H1 (cell line): ENCODE measurements at regions not wholly inside any gene's neighbourhood (a gene's known extent, or its start where the extent isn't known, plus 50 kb on each side); places are given as distances from the start of the nearest gene placed in this dataset.
"Not testable (repeated sequence)": the region's sequence is repeated elsewhere in the genome, so short reads cannot be mapped to it uniquely, and the experiment has no call there.

Experiments
- CTCF ChIA-PET: fragments of 300-600 bp; sonication (Branson Sonifier 250); formaldehyde crosslinking; loops from one replicate; lab custom pipeline; 2021; ENCODE audit not compliant: partially characterized antibody; lab: Charles Lee
- POLR2A ChIA-PET: fragments of 300-600 bp; sonication (Branson Sonifier 250); formaldehyde crosslinking; loops from one replicate; lab custom pipeline; 2021; ENCODE audit warnings: inconsistent platforms; ENCODE audit not compliant: partially characterized antibody; lab: Charles Lee
- DNase-seq, 2 experiments: peaks; one replicate each; pipeline versions ENCODE4 v3.0.0 to v3.0.0-alpha.2; 2010 to 2022; ENCODE audit warnings: low spot score in 2 of 2, low read depth in 1 of 2, mixed read lengths in 1 of 2
- FAIRE-seq: peaks from 2 replicates; lab custom pipeline; 2011; peaks lifted over from hg19 to GRCh38; lab: Jason Lieb, UNC
- H2AFZ ChIP-seq: 2 replicates; pipeline ENCODE4 v1.8.1; 2012; ENCODE audit warnings: low read length, inconsistent platforms
- H2AK5ac ChIP-seq: 2 replicates; pipeline ENCODE4 v1.6.1; 2013; ENCODE audit warnings: low read depth, low read length
- H2BK120ac ChIP-seq: replicated peaks from 2 replicates; pipeline ENCODE3; 2013; ENCODE audit warnings: low read depth, low read length, inconsistent platforms
- H2BK12ac ChIP-seq: 2 replicates; pipeline ENCODE4 v1.6.1; 2013; ENCODE audit warnings: low read depth, low read length
- H2BK15ac ChIP-seq: 2 replicates; pipeline ENCODE4 v1.6.1; 2013; ENCODE audit warnings: low read length
- H2BK20ac ChIP-seq: 2 replicates; pipeline ENCODE4 v1.6.1; 2013; ENCODE audit warnings: low read length
- H2BK5ac ChIP-seq: 2 replicates; pipeline ENCODE4 v1.6.1; 2013; ENCODE audit warnings: low read depth, low read length
- H3K14ac ChIP-seq: 2 replicates; pipeline ENCODE4 v1.6.1; 2013; ENCODE audit warnings: inconsistent platforms; ENCODE audit not compliant: insufficient read length
- H3K18ac ChIP-seq: 2 replicates; pipeline ENCODE4 v1.6.1; 2013; ENCODE audit warnings: low read length; ENCODE audit errors: extremely low read depth
- H3K23ac ChIP-seq: 2 replicates; pipeline ENCODE4 v1.6.1; 2013; ENCODE audit warnings: inconsistent platforms; ENCODE audit not compliant: insufficient read length
- H3K23me2 ChIP-seq: 2 replicates; pipeline ENCODE4 v1.6.1; 2013; ENCODE audit warnings: low read depth, low read length
- H3K27ac ChIP-seq: 2 replicates; pipeline ENCODE4 v1.6.1; 2011; ENCODE audit warnings: low read depth, low read length, inconsistent platforms
- H3K27me3 ChIP-seq, 4 experiments: replicated peaks in 1 of 4; 1 replicate in 1 of 4; 2 replicates in 3 of 4; pipeline versions ENCODE4 v1.6.1 to v1.8.1; 2011 to 2013; ENCODE audit warnings: low read length in 3 of 4, mild to moderate bottlenecking in 3 of 4, inconsistent platforms in 2 of 4, mixed read lengths in 2 of 4, moderate library complexity in 1 of 4; ENCODE audit not compliant: control insufficient read depth in 3 of 4, insufficient read depth in 3 of 4; ENCODE audit errors: extremely low read depth in 1 of 4
- H3K36me3 ChIP-seq, 4 experiments: 2 replicates each; pipeline versions ENCODE4 v1.6.1 to v1.8.1; 2011 to 2013; ENCODE audit warnings: mild to moderate bottlenecking in 4 of 4, low read length in 3 of 4, moderate library complexity in 2 of 4, control low read depth in 1 of 4, inconsistent platforms in 1 of 4; ENCODE audit not compliant: insufficient read depth in 4 of 4, control insufficient read depth in 2 of 4
- H3K4ac ChIP-seq: replicated peaks from 2 replicates; pipeline ENCODE3; 2013; ENCODE audit warnings: low read length, low read depth, mixed read lengths, inconsistent platforms; ENCODE audit not compliant: insufficient read length
- H3K4me1 ChIP-seq, 4 experiments: replicated peaks in 1 of 4; 1 replicate in 1 of 4; 2 replicates in 3 of 4; pipeline versions ENCODE4 v1.6.1 to v1.8.1; 2011 to 2013; ENCODE audit warnings: low read length in 3 of 4, inconsistent platforms in 2 of 4, mixed read lengths in 1 of 4; ENCODE audit not compliant: insufficient read depth in 4 of 4, control insufficient read depth in 3 of 4
- H3K4me2 ChIP-seq, 2 experiments: 2 replicates each; pipeline versions ENCODE4 v1.6.1 to v1.8.1; 2011 to 2013; ENCODE audit warnings: low read depth in 2 of 2, low read length in 2 of 2, control low read depth in 1 of 2, inconsistent platforms in 1 of 2, mild to moderate bottlenecking in 1 of 2; ENCODE audit not compliant: insufficient read depth in 1 of 2
- H3K4me3 ChIP-seq, 4 experiments: fragments of 200-600, 300-600 bp in 1 of 4; sonication (generic), shearing (Covaris generic), sonication (Bioruptor Twin) in 1 of 4; 2 replicates each; pipeline versions ENCODE4 v1.5.1 to v1.8.1; 2011 to 2016; ENCODE audit warnings: low read length in 4 of 4, low read depth in 3 of 4, control low read depth in 2 of 4, inconsistent platforms in 2 of 4, mild to moderate bottlenecking in 2 of 4, mixed read lengths in 1 of 4, moderate library complexity in 1 of 4; ENCODE audit not compliant: insufficient read depth in 2 of 4; ENCODE audit errors: extremely low read depth in 1 of 4
- H3K56ac ChIP-seq: replicated peaks from 2 replicates; pipeline ENCODE3; 2013; ENCODE audit warnings: low read depth, mild to moderate bottlenecking, mixed read lengths, low read length, inconsistent platforms; ENCODE audit not compliant: insufficient read length
- H3K79me1 ChIP-seq: 2 replicates; pipeline ENCODE4 v1.6.1; 2013; ENCODE audit warnings: low read depth, low read length, control low read depth
- H3K79me2 ChIP-seq, 2 experiments: 2 replicates each; pipeline versions ENCODE4 v1.6.1 to v1.8.1; 2012 to 2013; ENCODE audit warnings: low read length in 2 of 2, mild to moderate bottlenecking in 2 of 2, inconsistent platforms in 1 of 2; ENCODE audit not compliant: insufficient read depth in 2 of 2, control insufficient read depth in 1 of 2
- H3K9ac ChIP-seq, 4 experiments: replicated peaks in 1 of 4; 1 replicate in 1 of 4; 2 replicates in 3 of 4; pipeline versions ENCODE4 v1.6.1 to v1.8.1; 2011 to 2013; ENCODE audit warnings: low read depth in 3 of 4, low read length in 3 of 4, control low read depth in 2 of 4, mild to moderate bottlenecking in 2 of 4, moderate library complexity in 2 of 4, inconsistent platforms in 1 of 4; ENCODE audit errors: extremely low read depth in 1 of 4
- H3K9me3 ChIP-seq, 2 experiments: 2 replicates each; pipeline versions ENCODE4 v1.6.1 to v1.8.1; 2012 to 2013; ENCODE audit warnings: mild to moderate bottlenecking in 2 of 2, moderate library complexity in 2 of 2, control low read depth in 1 of 2, inconsistent platforms in 1 of 2, low read depth in 1 of 2, low read length in 1 of 2, mixed read lengths in 1 of 2; ENCODE audit not compliant: insufficient read depth in 2 of 2
- H4K20me1 ChIP-seq, 2 experiments: replicated peaks in 1 of 2; 2 replicates each; pipeline versions ENCODE3 to v1.8.1; 2011 to 2013; ENCODE audit warnings: inconsistent platforms in 2 of 2, low read length in 2 of 2, mild to moderate bottlenecking in 1 of 2; ENCODE audit not compliant: insufficient read depth in 2 of 2, control insufficient read depth in 1 of 2
- H4K5ac ChIP-seq: 2 replicates; pipeline ENCODE4 v1.6.1; 2013; ENCODE audit warnings: low read length, low read depth, mixed read lengths, inconsistent platforms; ENCODE audit not compliant: insufficient read length
- H4K8ac ChIP-seq: 2 replicates; pipeline ENCODE4 v1.8.0; 2013; ENCODE audit warnings: mild to moderate bottlenecking, moderate library complexity, low read length, inconsistent platforms; ENCODE audit not compliant: insufficient read depth; ENCODE audit errors: extremely low read depth
- H4K91ac ChIP-seq: replicated peaks from 2 replicates; pipeline ENCODE3; 2013; ENCODE audit warnings: low read length, mixed read lengths, inconsistent platforms; ENCODE audit not compliant: insufficient read length

DNA sequence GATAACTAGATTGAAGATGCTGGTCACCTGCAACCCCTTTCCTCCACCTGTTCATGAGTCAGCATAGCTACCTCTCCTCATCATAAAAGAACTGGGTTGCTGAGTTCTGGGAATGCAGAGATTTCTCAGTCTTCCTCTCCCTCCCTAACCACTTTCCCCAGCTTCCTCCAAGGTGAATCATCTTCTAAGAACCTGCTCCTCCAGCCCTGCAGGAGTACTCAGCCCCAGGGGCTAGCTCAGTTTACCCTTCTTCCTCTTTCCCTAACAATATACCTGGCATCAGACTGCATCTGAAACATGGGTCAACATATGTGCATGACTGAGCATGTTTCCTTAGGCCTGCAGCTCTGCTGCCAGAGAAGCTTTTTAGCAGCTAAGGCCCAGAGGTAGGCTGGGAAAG lies 1157.5 kb upstream of the SEL1L start:
- H4K5ac ChIP-seq, H4K20me1 ChIP-seq, H3K4me1 ChIP-seq, H2BK20ac ChIP-seq, H3K9me3 ChIP-seq, H2BK5ac ChIP-seq, H3K4me2 ChIP-seq, H4K91ac ChIP-seq, H3K23me2 ChIP-seq, POLR2A ChIA-PET, H3K9ac ChIP-seq, H2AFZ ChIP-seq, H3K27me3 ChIP-seq, H3K36me3 ChIP-seq, DNase-seq, H3K4me3 ChIP-seq, H3K23ac ChIP-seq, H3K18ac ChIP-seq, H2BK12ac ChIP-seq, H3K4ac ChIP-seq, H2AK5ac ChIP-seq, H3K79me2 ChIP-seq, H2BK120ac ChIP-seq, FAIRE-seq, H3K56ac ChIP-seq, H4K8ac ChIP-seq, H2BK15ac ChIP-seq, H3K14ac ChIP-seq, H3K27ac ChIP-seq, H3K79me1 ChIP-seq: not testable (repeated sequence)
- CTCF ChIA-PET, result interaction anchor here (1.0 kb wide), 1 partner anchor 681 kb away, joined by 4 read pairs; no protein-coding TSS in a partner anchor
